GM21723 (cell line): ENCODE measurements at regions not wholly inside any gene's neighbourhood (a gene's known extent, or its start where the extent isn't known, plus 50 kb on each side); places are given as distances from the start of the nearest gene placed in this dataset.

Source experiments
- ATAC-seq: cut with Tn5 transposase; IDR thresholded peaks from one replicate; pipeline ENCODE4 v1.9.1; 2021; ENCODE audit warnings: mild to moderate bottlenecking, moderate library complexity; ENCODE audit not compliant: unreplicated experiment

- no peak for ATAC-seq
These were observed 131.3 kb downstream of the WDR11 start for GRCh38 chr10:120982507-120982906.

DNA sequence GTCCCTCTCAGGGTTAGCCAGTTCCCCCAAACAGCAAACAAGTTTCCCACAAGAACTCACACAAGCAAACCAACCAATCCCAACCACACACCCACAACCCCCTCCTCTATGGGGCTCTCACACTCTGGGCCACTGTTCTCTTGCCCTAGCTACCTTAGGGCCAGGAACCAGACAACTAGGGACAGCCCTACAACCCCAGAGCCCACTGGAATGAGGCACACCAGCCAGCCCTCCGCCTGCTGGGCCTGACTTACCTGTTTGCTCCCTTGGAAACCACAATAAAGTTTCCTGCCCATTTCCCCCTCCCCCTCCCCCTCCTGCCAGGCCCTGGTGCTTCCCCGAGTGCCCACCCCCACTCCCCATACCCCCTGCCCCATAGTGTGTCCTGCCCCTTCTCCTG lies 132.6 kb downstream of the WDR11 start:
- no peak for ATAC-seq

- ATAC-seq, result no peak
These were observed 133.1 kb downstream of the WDR11 start for GRCh38 chr10:120984221-120984620.

GRCh38 chr10:120987359-120987758 lies 136.2 kb downstream of the WDR11 start:
- ATAC-seq, result no peak

DNA sequence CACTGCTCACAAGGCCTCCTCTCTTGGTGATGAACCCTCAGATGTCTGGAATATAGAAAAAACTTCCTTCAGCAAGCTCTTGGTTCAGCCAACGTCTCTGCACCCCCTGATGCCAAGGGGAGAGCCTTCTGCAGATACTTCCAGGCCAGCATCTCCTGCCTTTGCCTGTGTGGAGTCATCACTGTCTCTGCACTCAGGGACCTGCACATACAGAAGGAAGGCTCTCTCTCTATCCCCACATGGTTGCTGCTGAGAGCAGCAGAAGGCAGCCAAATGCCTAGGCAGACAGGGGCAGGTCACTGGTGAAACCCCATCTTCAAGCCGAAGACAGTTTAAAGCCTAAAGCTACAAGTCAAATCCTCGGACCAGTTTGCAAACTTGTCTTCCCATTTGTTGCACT lies 137.6 kb downstream of the WDR11 start:
- ATAC-seq, result no peak

DNA sequence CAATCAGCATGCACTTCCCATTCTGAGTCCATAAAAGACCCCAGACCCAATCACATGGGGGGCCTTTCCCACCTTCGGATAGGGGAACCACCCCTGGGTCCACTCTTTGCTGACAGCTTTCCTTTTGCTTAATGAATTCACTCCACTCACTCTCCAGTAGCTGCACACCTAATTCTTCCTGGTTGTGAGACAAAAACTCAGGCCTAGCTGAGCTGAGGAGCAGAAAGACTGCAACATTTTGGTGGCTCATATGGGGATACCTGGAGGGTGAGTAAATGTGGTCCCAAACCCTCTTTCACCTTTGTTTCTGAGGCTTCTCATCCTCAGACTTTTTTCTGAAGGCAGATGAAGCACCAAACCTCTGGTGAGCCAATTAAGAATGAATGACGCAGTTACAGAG lies 138.1 kb downstream of the WDR11 start:
- ATAC-seq, result no peak

DNA sequence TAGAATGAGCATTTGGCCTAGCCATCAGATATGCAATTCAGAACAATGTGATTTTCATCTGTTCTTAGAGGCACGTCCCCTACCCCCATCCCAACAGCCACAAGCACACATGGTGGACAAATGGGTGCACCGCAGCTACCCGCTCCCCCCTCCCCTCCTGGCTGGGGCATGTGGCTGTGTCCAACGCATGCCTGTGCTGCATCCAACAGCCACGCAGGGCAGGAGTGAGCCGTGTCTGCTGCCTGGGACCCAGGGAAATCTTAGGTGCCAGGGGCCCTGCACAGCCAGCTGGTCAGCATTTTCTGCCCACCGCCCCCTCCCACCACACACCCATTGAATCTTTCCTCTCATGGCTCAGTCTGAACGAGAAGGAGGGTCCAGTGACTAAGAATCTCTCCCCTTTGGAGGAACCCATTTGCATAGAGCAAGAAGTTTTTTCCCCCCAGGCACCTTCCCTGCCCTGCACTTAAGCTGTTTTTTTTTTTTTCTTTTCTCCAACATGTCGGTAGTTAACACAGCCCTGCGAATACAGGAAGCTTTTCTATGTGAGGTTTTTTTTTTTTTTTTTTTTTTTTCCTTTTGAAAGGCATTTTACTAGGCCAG lies 138.9 kb downstream of the WDR11 start:
- no peak for ATAC-seq

DNA sequence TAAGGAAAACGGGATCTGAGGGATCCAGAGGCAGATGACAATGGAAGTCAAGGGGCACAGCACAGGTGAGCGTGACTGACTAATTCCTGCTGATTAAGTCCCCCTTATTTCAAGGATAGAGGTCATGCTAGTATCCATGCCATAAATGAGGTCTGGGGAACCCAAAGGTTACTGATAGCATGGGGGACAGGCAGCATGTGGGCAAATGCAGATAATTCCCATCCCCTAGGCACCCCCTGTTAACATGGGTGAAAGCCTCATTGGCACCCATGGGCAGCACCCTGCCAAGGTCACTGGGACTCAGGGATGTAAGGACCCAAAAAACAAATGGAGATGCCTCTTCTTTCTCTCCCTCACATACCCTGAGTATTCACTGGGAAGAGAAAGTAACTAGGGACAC lies 139.7 kb downstream of the WDR11 start:
- ATAC-seq, result no peak

GRCh38 chr10:120993089-120993488 lies 141.9 kb downstream of the WDR11 start:
- ATAC-seq, result no peak

DNA sequence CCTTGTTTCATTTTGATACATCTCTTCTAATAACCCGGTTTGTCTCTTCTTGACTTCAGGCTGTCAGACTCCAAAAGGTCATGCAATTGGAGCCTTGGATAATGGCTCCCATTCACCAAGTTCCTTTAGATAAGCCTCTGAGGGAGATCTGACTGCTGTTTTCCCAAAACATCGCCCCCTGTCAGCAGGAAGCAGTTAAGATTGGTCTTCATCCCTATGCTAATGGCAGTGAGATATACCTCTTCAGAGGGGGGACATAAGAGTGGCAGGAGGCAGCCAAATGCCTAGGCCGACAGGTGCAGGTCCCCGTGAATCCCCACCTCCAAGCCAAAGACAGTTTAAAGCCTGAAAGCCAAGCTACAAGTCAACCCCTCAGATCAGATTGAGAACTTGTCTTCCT lies 144.6 kb downstream of the WDR11 start:
- ATAC-seq, result no peak

- no peak for ATAC-seq
These were observed 145.4 kb downstream of the WDR11 start for GRCh38 chr10:120996456-120997034.

GRCh38 chr10:120997313-120997712 lies 146.2 kb downstream of the WDR11 start:
- ATAC-seq, result no peak

DNA sequence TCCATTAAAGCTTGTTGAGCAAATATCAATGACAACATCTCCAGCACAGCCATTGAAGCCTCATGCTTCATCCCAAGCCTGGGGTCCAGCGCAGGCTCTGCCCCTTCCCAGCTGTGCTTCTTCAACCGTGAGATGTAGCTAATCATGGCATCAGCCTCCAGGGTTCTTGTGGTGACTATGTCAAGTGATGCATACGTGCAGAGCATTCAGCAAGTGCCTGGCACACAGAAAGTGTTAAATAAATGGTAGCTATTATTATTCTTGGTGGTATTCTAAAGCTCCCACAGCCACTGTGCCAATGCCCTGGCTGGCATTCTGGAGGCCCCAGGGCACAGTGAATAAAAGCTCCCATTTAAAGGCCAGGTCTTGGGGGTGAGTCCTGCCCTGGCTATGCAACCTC lies 146.6 kb downstream of the WDR11 start:
- no peak for ATAC-seq

DNA sequence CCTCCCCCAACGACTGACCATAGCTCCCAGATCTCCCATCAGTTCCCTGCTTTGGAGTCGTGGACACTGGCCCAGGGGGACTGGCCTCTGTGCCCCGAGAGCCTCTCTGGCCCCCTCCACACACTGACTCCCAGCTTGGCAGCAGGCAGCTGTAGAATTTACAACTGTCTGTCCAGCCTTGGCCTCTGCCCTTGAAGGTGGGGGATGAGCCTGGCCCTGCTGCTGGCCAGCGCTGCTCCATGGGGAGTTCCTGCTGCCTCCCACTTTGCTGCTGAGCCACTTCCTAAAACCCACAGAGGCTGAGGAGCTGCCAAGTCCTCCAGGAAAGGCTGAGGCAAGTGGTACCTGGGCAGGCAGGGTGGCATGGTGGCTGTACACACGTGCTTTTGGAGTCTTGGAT lies 147.1 kb downstream of the WDR11 start:
- no peak for ATAC-seq

GRCh38 chr10:120998782-120999285 lies 147.7 kb downstream of the WDR11 start:
- ATAC-seq, result no peak

DNA sequence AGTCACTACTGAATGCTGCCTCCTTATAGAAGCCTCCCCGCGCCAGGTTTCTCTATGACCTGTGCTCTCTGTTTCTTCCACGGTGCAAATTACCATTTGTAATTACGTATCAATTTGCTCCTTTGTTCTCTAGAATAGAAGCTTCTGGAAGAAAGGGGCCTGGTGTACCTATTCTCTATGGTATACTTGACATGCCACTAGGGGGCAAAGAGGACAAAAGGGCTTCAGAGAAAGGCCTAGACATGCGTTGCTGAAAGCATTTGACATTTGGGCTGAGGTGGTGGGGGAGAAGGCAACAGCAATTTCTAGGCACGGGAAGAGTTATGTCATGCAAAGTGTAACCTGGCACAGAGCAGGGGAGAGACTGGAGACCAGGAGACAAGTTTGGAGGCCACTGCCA lies 148.7 kb downstream of the WDR11 start:
- no peak for ATAC-seq

DNA sequence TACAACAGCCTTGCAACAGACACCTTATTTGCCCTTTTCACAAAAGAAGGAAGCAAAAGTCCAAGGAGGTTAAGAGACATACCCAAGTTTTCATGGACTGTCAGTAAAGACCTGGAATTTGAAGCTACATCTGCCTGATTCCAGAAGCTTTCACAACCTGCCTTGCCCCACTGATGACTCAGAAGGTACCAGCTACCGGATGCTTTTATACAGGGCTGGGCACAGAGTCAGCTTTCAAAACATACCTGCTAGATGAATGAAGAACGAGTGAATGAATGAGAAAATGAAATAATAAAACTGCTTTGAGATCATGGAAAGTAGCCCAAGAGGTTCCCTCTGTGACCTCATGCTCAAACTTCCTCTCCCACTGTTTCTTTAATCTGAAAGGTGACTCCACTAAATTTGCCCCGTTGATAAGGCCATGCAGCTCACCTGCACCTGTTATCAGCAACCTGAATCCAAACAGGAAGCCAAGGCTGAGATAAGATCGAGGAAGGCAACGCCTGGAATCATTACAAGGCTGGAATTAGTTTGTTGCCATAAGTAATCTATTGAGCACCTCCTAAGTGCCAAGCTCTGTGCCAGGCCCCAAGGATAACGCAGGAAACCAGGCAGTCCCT lies 151.5 kb downstream of the WDR11 start:
- ATAC-seq, result no peak

DNA sequence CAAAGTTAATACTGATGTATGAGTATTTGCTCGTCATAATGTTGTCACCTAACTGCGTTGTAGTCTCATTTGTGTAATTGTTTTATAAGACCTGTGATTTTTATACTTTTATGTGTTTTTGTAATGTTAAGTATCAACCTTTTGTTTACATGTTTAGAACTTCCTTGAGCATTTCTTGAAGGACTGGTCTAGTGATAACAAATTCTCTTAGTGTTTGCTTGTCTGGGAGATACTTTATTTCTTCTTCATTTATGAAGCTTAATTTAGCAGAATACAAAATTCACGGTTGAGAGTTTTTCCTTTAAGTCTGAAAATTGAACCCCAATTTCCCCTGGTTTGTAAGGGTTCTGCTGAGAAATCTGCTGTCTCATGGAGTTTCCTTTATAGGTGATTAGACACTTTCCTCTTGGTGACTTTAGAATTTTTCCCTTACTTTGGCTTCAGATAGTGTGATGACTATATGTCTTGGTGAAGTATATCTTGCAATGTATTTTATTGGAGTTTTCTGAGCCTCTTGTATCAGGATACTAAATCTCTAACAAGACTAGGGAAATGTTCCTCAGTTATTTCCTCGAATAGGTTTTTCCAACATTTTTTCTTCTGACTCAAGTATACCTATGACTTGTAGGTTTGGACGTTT lies 154.9 kb downstream of the WDR11 start:
- ATAC-seq, result no peak

GRCh38 chr10:121007264-121007663 lies 156.1 kb downstream of the WDR11 start:
- ATAC-seq, result no peak

GRCh38 chr10:121015916-121016315 lies 164.8 kb downstream of the WDR11 start:
- no peak for ATAC-seq

DNA sequence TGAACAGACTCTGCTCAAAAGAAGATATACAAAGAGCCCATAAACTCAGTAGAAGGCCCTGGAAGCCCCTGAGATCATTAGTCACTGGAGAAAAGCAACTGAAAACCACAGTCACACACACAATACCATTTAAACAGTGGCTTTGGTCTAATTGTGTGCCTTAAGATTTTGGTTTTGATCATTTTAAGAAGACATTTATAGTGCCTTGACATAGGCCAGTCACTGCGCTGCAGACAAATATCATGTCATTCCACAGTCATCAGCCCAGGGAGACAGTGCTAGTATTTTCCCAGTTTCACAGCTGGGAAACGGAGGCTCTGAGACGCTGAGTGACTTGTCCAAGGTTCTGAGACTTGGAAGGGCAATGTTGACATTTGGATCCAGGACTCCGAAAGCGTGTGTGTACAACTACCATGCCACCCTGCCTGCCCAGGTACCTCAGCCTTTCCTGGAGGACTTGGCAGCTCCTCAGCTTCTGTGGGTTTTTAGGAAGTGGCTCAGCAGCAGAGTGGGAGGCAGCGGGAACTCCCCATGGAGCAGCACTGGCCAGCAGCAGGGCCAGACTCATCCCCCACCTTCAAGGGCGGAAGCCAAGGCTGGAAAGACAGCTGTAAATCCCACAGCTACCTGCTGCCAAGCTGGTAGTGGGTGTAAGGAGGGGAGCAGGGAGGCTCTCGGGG lies 173.9 kb downstream of the WDR11 start:
- ATAC-seq, result no peak
